ENCODE measurements at regions not wholly inside any gene's neighbourhood (a gene's known extent, or its start where the extent isn't known, plus 50 kb on each side); places are given as distances from the start of the nearest gene placed in this dataset.

GRCh38 chrX:10038585-10038984, 71.4 kb downstream of the CLDN34 start:
- TF ChIP-seq CTCF (conservative IDR thresholded peaks at IDR 0.05; ENCODE audit: low read length) (no peak), EZH2phosphoT487 (IDR thresholded peaks at IDR 0.05; ENCODE audit: borderline replicate concordance, low read depth, low read length) (no peak)
